Testis (tissue), 2 donors: ENCODE measurements at regions not wholly inside any gene's neighbourhood (a gene's known extent, or its start where the extent isn't known, plus 50 kb on each side); places are given as distances from the start of the nearest gene placed in this dataset.

Source experiments
- DNase-seq: peaks from one replicate; pipeline ENCODE4 v3.0.0-alpha.2; 2019
- H3K27ac ChIP-seq, 2 donors: fragments of 200-600 bp; sonication (generic); one replicate each; pipeline ENCODE4 v1.5.1; 2019
- H3K27me3 ChIP-seq: fragments of 200-600 bp; sonication (generic); one replicate; pipeline ENCODE4 v1.5.1; 2019
- H3K36me3 ChIP-seq: fragments of 200-600 bp; sonication (generic); one replicate; pipeline ENCODE4 v1.5.1; 2017; ENCODE audit warnings: low read depth; ENCODE audit errors: missing control alignments
- H3K4me1 ChIP-seq: fragments of 200-600 bp; sonication (generic); one replicate; pipeline ENCODE4 v1.5.1; 2019
- H3K4me3 ChIP-seq, 2 donors: fragments of 200-600 bp; sonication (generic); one replicate each; pipeline ENCODE4 v1.5.1; 2017 to 2019
- H3K9me3 ChIP-seq: fragments of 200-600 bp; sonication (generic); one replicate; pipeline ENCODE4 v1.5.1; 2017
- POLR2A ChIP-seq: fragments of 450-650 bp; IDR thresholded peaks from one replicate; pipeline ENCODE4 v1.6.1; 2017; ENCODE audit warnings: antibody characterized with exemption, mild to moderate bottlenecking, moderate library complexity
- WGBS, 2 donors: methylation state at CpG; one replicate each; pipeline ENCODE4 v1.1.5; 2018; 5-methylcytosine and 5-hydroxymethylcytosine counted together
- intact Hi-C: fragments of 100-400 bp; cut with DNase I; formaldehyde crosslinking; loops from one replicate; pipeline ENCODE4 v1.15.1; 2023; ENCODE audit warnings: low total_unique reads
- TF ChIP-seq, protein P1 (sequence below), 3 experiments: fragments of 450-650 bp in 2 of 3; fragments of 200-600 bp in 1 of 3; sonication (generic) in 1 of 3; IDR thresholded peaks; one replicate each; pipeline ENCODE4 v1.5.1; 2016 to 2019; ENCODE audit warnings: antibody characterized with exemption in 3 of 3, mild to moderate bottlenecking in 2 of 3, moderate library complexity in 1 of 3

DNA sequence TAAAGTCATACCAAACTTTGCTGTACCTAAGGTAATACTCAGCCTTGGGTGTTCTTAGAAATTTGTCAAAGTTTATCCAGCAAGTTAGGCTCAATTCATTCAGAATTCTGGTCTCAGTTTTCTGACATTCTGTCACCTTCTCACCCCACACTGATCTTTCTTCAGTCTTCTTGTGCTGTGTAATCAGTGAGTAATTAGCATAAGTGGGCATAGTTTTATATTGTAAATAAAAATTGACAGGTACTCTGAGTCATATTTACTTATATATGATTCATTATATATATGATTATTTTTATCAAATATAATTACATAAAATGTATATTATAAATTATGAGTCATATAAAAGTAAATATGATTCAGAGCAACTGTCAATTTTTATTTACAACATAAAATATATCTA, 170.9 kb upstream of the MAGI2 start:
- no peak overlapping the region for H3K27ac ChIP-seq
- no peak for DNase-seq
- H3K27me3 ChIP-seq = no peaks in the 10 kb centered on the region
- intact Hi-C loops = no loop called here
- no peak for TF ChIP-seq POLR2A
- TF ChIP-seq, protein P1, sequence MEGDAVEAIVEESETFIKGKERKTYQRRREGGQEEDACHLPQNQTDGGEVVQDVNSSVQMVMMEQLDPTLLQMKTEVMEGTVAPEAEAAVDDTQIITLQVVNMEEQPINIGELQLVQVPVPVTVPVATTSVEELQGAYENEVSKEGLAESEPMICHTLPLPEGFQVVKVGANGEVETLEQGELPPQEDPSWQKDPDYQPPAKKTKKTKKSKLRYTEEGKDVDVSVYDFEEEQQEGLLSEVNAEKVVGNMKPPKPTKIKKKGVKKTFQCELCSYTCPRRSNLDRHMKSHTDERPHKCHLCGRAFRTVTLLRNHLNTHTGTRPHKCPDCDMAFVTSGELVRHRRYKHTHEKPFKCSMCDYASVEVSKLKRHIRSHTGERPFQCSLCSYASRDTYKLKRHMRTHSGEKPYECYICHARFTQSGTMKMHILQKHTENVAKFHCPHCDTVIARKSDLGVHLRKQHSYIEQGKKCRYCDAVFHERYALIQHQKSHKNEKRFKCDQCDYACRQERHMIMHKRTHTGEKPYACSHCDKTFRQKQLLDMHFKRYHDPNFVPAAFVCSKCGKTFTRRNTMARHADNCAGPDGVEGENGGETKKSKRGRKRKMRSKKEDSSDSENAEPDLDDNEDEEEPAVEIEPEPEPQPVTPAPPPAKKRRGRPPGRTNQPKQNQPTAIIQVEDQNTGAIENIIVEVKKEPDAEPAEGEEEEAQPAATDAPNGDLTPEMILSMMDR (IDR thresholded peaks at IDR 0.05) = no peak
- no peak overlapping the region for H3K4me3 ChIP-seq
- no peaks in the 10 kb centered on the region for H3K4me1 ChIP-seq
- no peaks in the 10 kb centered on the region for H3K9me3 ChIP-seq
- H3K36me3 ChIP-seq = no peaks in the 10 kb centered on the region

DNA sequence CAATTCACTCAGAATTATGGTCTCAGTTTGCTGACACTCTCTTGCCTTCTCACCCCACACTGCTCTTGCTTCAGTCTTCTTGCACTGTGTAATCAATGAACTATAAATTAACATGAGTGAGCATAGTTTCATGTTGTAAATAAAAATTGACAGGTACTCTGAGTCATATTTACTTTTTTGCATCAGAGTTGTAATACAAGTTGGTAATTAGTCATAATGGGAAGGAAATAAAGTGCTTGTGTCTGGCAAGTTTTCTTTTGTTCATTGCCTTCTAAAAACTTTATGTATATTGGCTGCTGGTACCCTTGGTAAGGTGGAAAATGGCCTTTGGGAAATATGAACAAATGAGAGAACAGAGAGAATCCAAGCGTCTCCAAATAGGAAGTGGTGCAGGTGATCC, 169.3 kb upstream of the MAGI2 start:
- no peak for DNase-seq
- no peaks in the 10 kb centered on the region for H3K36me3 ChIP-seq
- intact Hi-C loops = no loop called here
- H3K27me3 ChIP-seq = no peaks in the 10 kb centered on the region
- no peaks in the 10 kb centered on the region for H3K4me1 ChIP-seq
- WGBS, 2 donors = 63 to 79% methylated on average over 1 of the region's 1 CpG
- TF ChIP-seq, protein P1 (IDR thresholded peaks at IDR 0.05) = no peak
- TF ChIP-seq POLR2A = no peak
- H3K4me3 ChIP-seq = no peak overlapping the region
- no peak overlapping the region for H3K27ac ChIP-seq
- no peaks in the 10 kb centered on the region for H3K9me3 ChIP-seq

DNA sequence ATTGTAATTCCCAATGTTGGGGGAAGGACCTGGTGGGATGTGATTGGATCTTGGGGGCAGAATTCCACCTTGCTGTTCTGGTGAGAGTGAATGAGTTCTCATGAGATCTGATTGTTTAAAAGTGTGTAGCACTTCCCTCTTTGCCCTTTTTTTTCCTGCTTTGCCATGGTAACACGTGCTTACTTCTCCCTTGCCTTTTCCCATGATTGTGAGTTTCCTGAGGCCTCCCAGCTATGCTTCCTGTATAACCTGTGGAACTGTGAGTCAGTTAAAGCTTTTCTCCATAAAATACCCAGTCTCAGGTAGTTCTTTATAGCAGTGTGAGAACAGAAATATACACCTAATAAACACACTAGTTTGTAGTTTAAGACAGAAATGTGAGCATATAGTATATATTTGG, 166.8 kb upstream of the MAGI2 start:
- intact Hi-C loops = no loop called here
- no peaks in the 10 kb centered on the region for H3K4me1 ChIP-seq
- no peak for DNase-seq
- TF ChIP-seq, protein P1 (IDR thresholded peaks at IDR 0.05) = no peak
- TF ChIP-seq POLR2A = no peak
- no peaks in the 10 kb centered on the region for H3K36me3 ChIP-seq
- WGBS, 2 donors = 23 to 32% methylated on average over 1 of the region's 1 CpG
- H3K4me3 ChIP-seq = no peak overlapping the region
- no peaks in the 10 kb centered on the region for H3K9me3 ChIP-seq
- no peaks in the 10 kb centered on the region for H3K27me3 ChIP-seq
- H3K27ac ChIP-seq = no peak overlapping the region

DNA sequence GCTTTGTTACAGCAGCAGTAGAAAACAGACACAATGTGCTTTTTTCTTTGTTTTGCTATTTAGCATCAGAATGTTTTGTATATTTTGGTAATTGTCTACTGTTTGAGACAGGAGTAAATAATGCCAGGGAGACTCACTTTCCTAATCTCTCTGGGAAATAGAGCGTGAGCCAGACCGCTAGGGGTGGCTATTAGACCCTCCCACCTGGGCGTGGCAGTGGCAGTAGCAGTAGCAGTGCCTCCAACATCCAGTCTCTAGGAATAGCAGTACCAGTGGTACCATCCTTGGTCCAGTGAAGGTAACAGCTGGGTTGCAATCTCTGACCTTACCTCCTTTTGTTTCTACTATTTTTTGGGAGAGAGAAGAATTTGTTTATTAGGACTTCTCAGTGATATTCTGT, 165.7 kb upstream of the MAGI2 start:
- 87 to 91% methylated on average over 3 of the region's 3 CpGs for WGBS, 2 donors
- Histone ChIP-seq H3K36me3 (no peaks in the 10 kb centered on the region), H3K27me3 (no peaks in the 10 kb centered on the region), H3K4me3 (no peak overlapping the region), H3K27ac (no peak overlapping the region), H3K9me3 (no peaks in the 10 kb centered on the region), H3K4me1 (no peaks in the 10 kb centered on the region)
- intact Hi-C loops = no loop called here
- TF ChIP-seq, protein P1 (IDR thresholded peaks at IDR 0.05) = no peak
- no peak for TF ChIP-seq POLR2A
- no peak for DNase-seq

DNA sequence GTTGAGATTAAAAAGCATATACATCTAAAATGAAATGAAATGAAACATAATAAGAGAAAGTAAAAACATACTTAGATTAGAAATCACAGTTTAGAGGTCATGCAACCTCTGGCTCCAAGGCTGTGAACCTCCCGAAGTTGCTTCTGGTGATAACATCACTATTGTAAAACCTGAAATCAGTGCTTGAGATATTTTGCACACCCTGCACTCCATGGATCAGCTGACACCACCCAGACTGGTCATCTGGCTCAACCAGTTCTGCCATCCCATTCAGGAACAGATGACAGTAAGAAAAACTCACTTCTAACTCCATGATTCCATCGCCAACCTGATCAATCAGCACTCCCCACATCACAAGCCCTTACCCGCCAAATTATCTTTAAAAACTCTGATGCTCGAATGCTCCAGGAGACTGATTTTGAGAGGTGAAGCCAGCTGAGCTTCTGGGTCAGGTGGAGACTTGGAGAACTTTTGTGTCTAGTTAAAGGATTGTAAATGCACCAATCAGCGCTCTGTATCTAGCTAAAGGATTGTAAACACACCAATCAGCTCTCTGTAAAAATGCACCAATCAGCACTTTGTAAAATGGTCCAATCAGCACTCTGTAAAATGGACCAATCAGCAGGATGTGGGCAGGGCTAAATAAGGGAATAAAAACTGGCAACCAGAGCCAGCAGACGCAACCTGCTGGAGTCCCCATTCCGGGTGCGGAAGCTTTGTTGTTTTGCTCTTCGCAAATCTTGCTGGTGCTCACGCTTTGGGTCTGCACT, 162.6 kb upstream of the MAGI2 start:
- Histone ChIP-seq H3K36me3 (no peaks in the 10 kb centered on the region), H3K27ac (no peak overlapping the region), H3K4me1 (peaks cover under 1% of the 10 kb centered on the region), H3K4me3 (no peak overlapping the region), H3K9me3 (no peaks in the 10 kb centered on the region), H3K27me3 (no peaks in the 10 kb centered on the region)
- intact Hi-C loops = no loop called here
- no peak for DNase-seq
- 79 to 83% methylated on average over 10 of the region's 10 CpGs for WGBS, 2 donors
- TF ChIP-seq POLR2A = no peak
- TF ChIP-seq, protein P1 (IDR thresholded peaks at IDR 0.05) = no peak
